K562 (cell line): ENCODE measurements at regions not wholly inside any gene's neighbourhood (a gene's known extent, or its start where the extent isn't known, plus 50 kb on each side); places are given as distances from the start of the nearest gene placed in this dataset.

ENCODE experiments used
- ATAC-seq: fragments of 200-7000 bp; cut with Tn5 transposase; 3 replicates; pipeline ENCODE4 v1.9.1; 2020; ENCODE audit warnings: moderate library complexity
- BruUV-seq: library from RNA; stranded (reverse); fragments of 400-500 nt; replicated peaks from 2 replicates; lab custom pipeline; 2021; lab: Mats Ljungman, UMichigan
- CTCF ChIA-PET: fragments of 300-600 bp; formaldehyde crosslinking; extraction: SDS; loops from one replicate; lab custom pipeline; 2021; ENCODE audit warnings: low intra/inter-chr PET ratio; lab: Yijun Ruan, JAX
- POLR2A ChIA-PET: fragments of 300-600, 350-650 bp; sonication (Branson Sonifier 250); formaldehyde crosslinking; extraction: SDS; loops from one replicate; lab custom pipeline; 2021; ENCODE audit warnings: antibody characterized with exemption, inconsistent platforms; lab: Yijun Ruan, JAX
- DNase-seq, 4 experiments: peaks; one replicate each; pipeline versions ENCODE4 v3.0.0 to v3.0.0-alpha.2; 2011 to 2018; ENCODE audit warnings: low spot score in 3 of 4, mixed read lengths in 3 of 4; ENCODE audit errors: extremely low read depth in 1 of 4
- FAIRE-seq: peaks from 2 replicates; lab custom pipeline; 2011; peaks lifted over from hg19 to GRCh38; lab: Jason Lieb, UNC
- H2AFZ ChIP-seq: 2 replicates; pipeline ENCODE4 v1.6.0; 2011; ENCODE audit warnings: low read depth, low read length, control low read depth, inconsistent platforms
- H3K27ac ChIP-seq: fragments of 200-600 bp; 3 replicates; pipeline ENCODE4 v1.8.0; 2011; ENCODE audit warnings: low read depth, mild to moderate bottlenecking, control low read depth, inconsistent platforms, low read length, moderate library complexity, mixed read lengths; ENCODE audit errors: extremely low read depth
- H3K27me3 ChIP-seq, 2 experiments: fragments of 300-600 bp in 1 of 2; 2 replicates in 1 of 2; 3 replicates in 1 of 2; pipeline versions ENCODE4 v1.6.0 to v1.8.0; 2011; ENCODE audit warnings: inconsistent platforms in 2 of 2, low read length in 2 of 2, mild to moderate bottlenecking in 1 of 2, mixed read lengths in 1 of 2, moderate library complexity in 1 of 2; ENCODE audit not compliant: control insufficient read depth in 2 of 2, insufficient read depth in 2 of 2
- H3K36me3 ChIP-seq: fragments of 300-600 bp; 3 replicates; pipeline ENCODE4 v1.8.0; 2011; ENCODE audit warnings: mild to moderate bottlenecking, low read length, inconsistent platforms; ENCODE audit not compliant: control insufficient read depth, insufficient read depth
- H3K4me1 ChIP-seq, 2 experiments: fragments of 200-600 bp in 1 of 2; replicated peaks in 1 of 2; 2 replicates in 1 of 2; 3 replicates in 1 of 2; pipeline versions ENCODE4 v1.5.1 to v1.8.0; 2011; ENCODE audit warnings: inconsistent platforms in 2 of 2, low read length in 2 of 2, mild to moderate bottlenecking in 1 of 2, mixed read lengths in 1 of 2, moderate library complexity in 1 of 2; ENCODE audit not compliant: control insufficient read depth in 2 of 2, insufficient read depth in 2 of 2
- H3K4me2 ChIP-seq: 2 replicates; pipeline ENCODE4 v1.6.1; 2011; ENCODE audit warnings: low read length, control low read depth, inconsistent platforms, mixed read lengths; ENCODE audit not compliant: insufficient read depth
- H3K4me3 ChIP-seq: fragments of 200-600 bp; sonication (generic), shearing (Covaris generic); 2 replicates; pipeline ENCODE4 v1.5.1; 2016; ENCODE audit warnings: control low read depth, inconsistent platforms
- H3K79me2 ChIP-seq: fragments of 200-600 bp; 3 replicates; pipeline ENCODE4 v1.8.0; 2011; ENCODE audit warnings: low read length, inconsistent platforms; ENCODE audit not compliant: control insufficient read depth, insufficient read depth
- H3K9ac ChIP-seq, 2 experiments: 2 replicates each; pipeline versions ENCODE4 v1.6.0 to v1.6.1; 2011; ENCODE audit warnings: low read depth in 2 of 2, low read length in 2 of 2, control low read depth in 1 of 2, inconsistent platforms in 1 of 2, mild to moderate bottlenecking in 1 of 2, mixed read lengths in 1 of 2; ENCODE audit not compliant: insufficient read depth in 1 of 2
- H3K9me1 ChIP-seq: one replicate; pipeline ENCODE4 v1.6.0; 2011; ENCODE audit warnings: inconsistent platforms, mild to moderate bottlenecking, low read length, moderate library complexity; ENCODE audit not compliant: control insufficient read depth, insufficient read depth
- H3K9me3 ChIP-seq: replicated peaks from 2 replicates; pipeline ENCODE4 v1.5.1; 2011; ENCODE audit warnings: low read depth, low read length, inconsistent platforms; ENCODE audit not compliant: control insufficient read depth, insufficient read depth
- H4K20me1 ChIP-seq: replicated peaks from 2 replicates; pipeline ENCODE4 v1.6.1; 2011; ENCODE audit warnings: low read length, inconsistent platforms, mixed read lengths; ENCODE audit not compliant: control insufficient read depth, insufficient read depth
- CCNT2 ChIP-seq: IDR thresholded peaks from 2 replicates; pipeline ENCODE4 v1.6.1; 2011; ENCODE audit warnings: borderline replicate concordance, low read depth, mild to moderate bottlenecking, moderate library complexity, mixed read lengths, low read length; ENCODE audit not compliant: insufficient read length; ENCODE audit errors: extremely low read depth
- HEY1 ChIP-seq: fragments of 250-450 bp; sonication (Bioruptor Pico); IDR thresholded peaks from 2 replicates; pipeline ENCODE4 v1.5.0; 2020; ENCODE audit warnings: mild to moderate bottlenecking, moderate library complexity, borderline replicate concordance
- HNRNPH1 ChIP-seq: fragments of 200-400 bp; formaldehyde crosslinking; optimal IDR thresholded peaks from 2 replicates; pipeline ENCODE3; 2017; ENCODE audit warnings: low read depth, mild to moderate bottlenecking, low read length, moderate library complexity
- PREB ChIP-seq: sonication (generic); formaldehyde crosslinking; IDR thresholded peaks from 2 replicates; pipeline ENCODE4 v1.8.1; 2023; ENCODE audit warnings: mild to moderate bottlenecking, missing genetic modification reagents
- RCOR1 ChIP-seq, 2 experiments: IDR thresholded peaks; 2 replicates each; pipeline ENCODE4 v1.6.1; 2012; ENCODE audit warnings: low read depth in 2 of 2, low read length in 2 of 2, borderline replicate concordance in 1 of 2, improper control_type of control experiment in 1 of 2
- ZNF121 ChIP-seq: sonication (generic); formaldehyde crosslinking; conservative IDR thresholded peaks from 2 replicates; pipeline ENCODE4 v1.8.0; 2022; ENCODE audit warnings: missing genetic modification reagents
- ZNF764 ChIP-seq: fragments of 250-450 bp; sonication (Bioruptor Pico); IDR thresholded peaks from 2 replicates; pipeline ENCODE4 v1.4.0; 2020; ENCODE audit warnings: low read depth, mild to moderate bottlenecking, moderate library complexity
- WGBS: fragments of 100-300 bp; shearing (Covaris generic); methylation state at CpG from one replicate; pipeline ENCODE4 v1.1.6; 2016; ENCODE audit warnings: low coverage, mixed read lengths; ENCODE audit not compliant: insufficient coverage; ENCODE audit errors: missing lambda C conversion rate; 5-methylcytosine and 5-hydroxymethylcytosine counted together
- in situ Hi-C: fragments of 300-500 bp; cut with MboI; formaldehyde crosslinking; loops from 4 replicates; pipeline ENCODE4 v1.15.0; 2018; ENCODE audit warnings: inconsistent platforms, mixed read lengths
- intact Hi-C: fragments of 100-400 bp; cut with micrococcal nuclease; formaldehyde crosslinking; loops from 2 replicates; pipeline ENCODE4 v1.14.2; 2022
- TF ChIP-seq, protein P1 (sequence below): sonication (generic); formaldehyde crosslinking; IDR thresholded peaks from 2 replicates; pipeline ENCODE4 v1.4.0; 2020; ENCODE audit warnings: mild to moderate bottlenecking, missing genetic modification reagents
- TF ChIP-seq, protein P2 (sequence below): fragments of 250-450 bp; sonication (Bioruptor Pico); IDR thresholded peaks from 2 replicates; pipeline ENCODE4 v1.4.0; 2020
- TF ChIP-seq, protein P3 (sequence below): fragments of 250-450 bp; sonication (Bioruptor Pico); IDR thresholded peaks from 2 replicates; pipeline ENCODE4 v1.8.0; 2021; ENCODE audit warnings: mild to moderate bottlenecking, moderate library complexity

DNA sequence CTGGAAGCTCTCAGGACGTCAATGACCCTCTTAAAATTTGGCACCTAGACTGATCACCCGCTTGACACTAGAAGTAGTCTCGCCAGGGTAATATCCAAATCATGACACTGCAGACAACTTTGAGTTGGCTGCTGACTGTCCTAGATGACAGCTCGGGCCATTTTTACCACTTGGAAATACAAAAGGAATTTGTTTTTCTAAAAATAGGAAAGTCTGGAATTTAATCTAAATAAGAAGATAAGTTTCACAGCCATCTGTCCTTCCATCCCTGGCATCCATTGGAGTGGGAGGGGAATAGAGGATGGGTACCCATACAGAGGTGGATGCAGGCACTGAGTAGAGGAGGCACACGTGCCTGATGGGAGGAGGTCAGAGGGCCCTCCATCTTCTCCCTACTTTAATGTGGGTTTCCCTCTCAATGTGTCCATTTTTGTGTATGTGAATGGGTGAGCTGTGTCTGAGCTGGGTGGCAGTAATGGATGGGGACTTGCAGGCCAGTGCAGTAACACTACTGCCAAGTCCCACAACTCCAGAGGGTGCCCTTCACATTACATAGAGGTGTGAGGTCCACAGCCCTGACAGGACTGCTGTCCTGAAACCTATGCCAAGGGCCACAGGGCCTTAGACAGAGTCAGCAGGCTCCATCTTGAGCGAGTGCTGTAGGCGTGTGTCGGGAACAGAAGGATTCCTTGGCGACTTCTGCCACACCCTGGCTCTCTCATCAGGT lies 104.8 kb upstream of the IPO9 start:
- H3K27me3 ChIP-seq = peaks cover 0 to 10% of the 10 kb centered on the region in 2 experiments; a peak in 2 of 5 replicates
- no peak overlapping the region for H3K4me2 ChIP-seq
- intact Hi-C loops (no loop called here), in situ Hi-C loops (no loop called here)
- H3K36me3 ChIP-seq = no peaks in the 10 kb centered on the region
- H3K9me1 ChIP-seq = no peaks in the 10 kb centered on the region
- ChIA-PET CTCF (no interaction called here), POLR2A (interaction anchor here (1.1 to 1.8 kb wide), 3 partner anchors 9 to 14 kb away, joined by 3 to 6 read pairs (median 3); no protein-coding TSS in a partner anchor)
- no peak overlapping the region for H3K27ac ChIP-seq
- no peak for ATAC-seq
- no peak for FAIRE-seq
- no peak overlapping the region for H2AFZ ChIP-seq
- H3K4me1 ChIP-seq = peaks cover 0 to 10% of the 10 kb centered on the region in 2 experiments; a peak in 4 of 5 replicates
- no peak overlapping the region for H3K4me3 ChIP-seq
- H3K9me3 ChIP-seq = no peaks in the 10 kb centered on the region
- WGBS = 30% methylated on average over 9 of the region's 9 CpGs
- no TSS peak for BruUV-seq
- peaks cover 5% of the 10 kb centered on the region; the same call in 1 of the 2 replicates for H4K20me1 ChIP-seq
- no peak for DNase-seq
- H3K9ac ChIP-seq = no peak overlapping the region
- H3K79me2 ChIP-seq = no peaks in the 10 kb centered on the region
- TF ChIP-seq RCOR1 (IDR thresholded peaks at IDR 0.05; ENCODE audit: borderline replicate concordance in 1 of 2, low read depth in 2 of 2, low read length in 2 of 2) = no peak
- TF ChIP-seq ZNF764 (CRISPR knock-in tag) = no peak
- TF ChIP-seq HNRNPH1 = no peak
- TF ChIP-seq, protein P1, sequence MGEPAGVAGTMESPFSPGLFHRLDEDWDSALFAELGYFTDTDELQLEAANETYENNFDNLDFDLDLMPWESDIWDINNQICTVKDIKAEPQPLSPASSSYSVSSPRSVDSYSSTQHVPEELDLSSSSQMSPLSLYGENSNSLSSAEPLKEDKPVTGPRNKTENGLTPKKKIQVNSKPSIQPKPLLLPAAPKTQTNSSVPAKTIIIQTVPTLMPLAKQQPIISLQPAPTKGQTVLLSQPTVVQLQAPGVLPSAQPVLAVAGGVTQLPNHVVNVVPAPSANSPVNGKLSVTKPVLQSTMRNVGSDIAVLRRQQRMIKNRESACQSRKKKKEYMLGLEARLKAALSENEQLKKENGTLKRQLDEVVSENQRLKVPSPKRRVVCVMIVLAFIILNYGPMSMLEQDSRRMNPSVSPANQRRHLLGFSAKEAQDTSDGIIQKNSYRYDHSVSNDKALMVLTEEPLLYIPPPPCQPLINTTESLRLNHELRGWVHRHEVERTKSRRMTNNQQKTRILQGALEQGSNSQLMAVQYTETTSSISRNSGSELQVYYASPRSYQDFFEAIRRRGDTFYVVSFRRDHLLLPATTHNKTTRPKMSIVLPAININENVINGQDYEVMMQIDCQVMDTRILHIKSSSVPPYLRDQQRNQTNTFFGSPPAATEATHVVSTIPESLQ = no peak
- TF ChIP-seq, protein P2, sequence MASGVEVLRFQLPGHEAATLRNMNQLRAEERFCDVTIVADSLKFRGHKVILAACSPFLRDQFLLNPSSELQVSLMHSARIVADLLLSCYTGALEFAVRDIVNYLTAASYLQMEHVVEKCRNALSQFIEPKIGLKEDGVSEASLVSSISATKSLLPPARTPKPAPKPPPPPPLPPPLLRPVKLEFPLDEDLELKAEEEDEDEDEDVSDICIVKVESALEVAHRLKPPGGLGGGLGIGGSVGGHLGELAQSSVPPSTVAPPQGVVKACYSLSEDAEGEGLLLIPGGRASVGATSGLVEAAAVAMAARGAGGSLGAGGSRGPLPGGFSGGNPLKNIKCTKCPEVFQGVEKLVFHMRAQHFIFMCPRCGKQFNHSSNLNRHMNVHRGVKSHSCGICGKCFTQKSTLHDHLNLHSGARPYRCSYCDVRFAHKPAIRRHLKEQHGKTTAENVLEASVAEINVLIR (CRISPR knock-in tag) = no peak
- TF ChIP-seq PREB (CRISPR knock-in tag) = no peak
- TF ChIP-seq HEY1 (CRISPR knock-in tag) = no peak
- no peak for TF ChIP-seq ZNF121 (CRISPR knock-in tag)
- TF ChIP-seq CCNT2 = no peak
- TF ChIP-seq, protein P3, sequence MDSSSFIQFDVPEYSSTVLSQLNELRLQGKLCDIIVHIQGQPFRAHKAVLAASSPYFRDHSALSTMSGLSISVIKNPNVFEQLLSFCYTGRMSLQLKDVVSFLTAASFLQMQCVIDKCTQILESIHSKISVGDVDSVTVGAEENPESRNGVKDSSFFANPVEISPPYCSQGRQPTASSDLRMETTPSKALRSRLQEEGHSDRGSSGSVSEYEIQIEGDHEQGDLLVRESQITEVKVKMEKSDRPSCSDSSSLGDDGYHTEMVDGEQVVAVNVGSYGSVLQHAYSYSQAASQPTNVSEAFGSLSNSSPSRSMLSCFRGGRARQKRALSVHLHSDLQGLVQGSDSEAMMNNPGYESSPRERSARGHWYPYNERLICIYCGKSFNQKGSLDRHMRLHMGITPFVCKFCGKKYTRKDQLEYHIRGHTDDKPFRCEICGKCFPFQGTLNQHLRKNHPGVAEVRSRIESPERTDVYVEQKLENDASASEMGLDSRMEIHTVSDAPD (CRISPR knock-in tag) = no peak
